B cell (primary cell): ENCODE measurements at regions not wholly inside any gene's neighbourhood (a gene's known extent, or its start where the extent isn't known, plus 50 kb on each side); places are given as distances from the start of the nearest gene placed in this dataset.

ENCODE experiments used
- EZH2 ChIP-seq: IDR thresholded peaks from 2 replicates; pipeline ENCODE4 v1.6.1; 2012; ENCODE audit warnings: borderline replicate concordance, low read depth, mild to moderate bottlenecking, moderate library complexity, low read length; ENCODE audit not compliant: insufficient read depth, poor library complexity, severe bottlenecking
- TF ChIP-seq, protein P1 (sequence below): fragments of 200-600 bp; IDR thresholded peaks from one replicate; pipeline ENCODE4 v1.8.0; 2022; ENCODE audit warnings: antibody characterized with exemption, mild to moderate bottlenecking

DNA sequence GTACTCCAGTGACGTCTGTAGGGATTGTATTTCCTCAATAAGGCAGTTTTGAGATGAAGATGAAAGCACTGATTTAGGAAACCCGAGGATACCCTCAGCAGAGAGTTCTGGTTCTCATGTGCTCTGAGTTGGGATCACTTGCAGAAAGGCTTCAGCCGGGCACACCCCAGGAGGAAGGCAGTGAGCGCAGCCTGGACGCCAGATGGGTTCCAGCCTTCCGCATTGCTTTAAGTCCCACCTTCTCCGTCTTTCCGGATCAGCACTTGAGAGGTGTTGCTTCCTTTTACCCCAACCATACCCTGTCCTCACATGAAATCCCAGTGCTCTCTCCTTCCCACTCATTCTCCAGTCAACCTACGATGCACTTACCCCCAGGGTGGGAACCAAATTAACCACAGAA lies 239.5 kb upstream of the CADM1 start:
- no peak for TF ChIP-seq EZH2
- TF ChIP-seq, protein P1, sequence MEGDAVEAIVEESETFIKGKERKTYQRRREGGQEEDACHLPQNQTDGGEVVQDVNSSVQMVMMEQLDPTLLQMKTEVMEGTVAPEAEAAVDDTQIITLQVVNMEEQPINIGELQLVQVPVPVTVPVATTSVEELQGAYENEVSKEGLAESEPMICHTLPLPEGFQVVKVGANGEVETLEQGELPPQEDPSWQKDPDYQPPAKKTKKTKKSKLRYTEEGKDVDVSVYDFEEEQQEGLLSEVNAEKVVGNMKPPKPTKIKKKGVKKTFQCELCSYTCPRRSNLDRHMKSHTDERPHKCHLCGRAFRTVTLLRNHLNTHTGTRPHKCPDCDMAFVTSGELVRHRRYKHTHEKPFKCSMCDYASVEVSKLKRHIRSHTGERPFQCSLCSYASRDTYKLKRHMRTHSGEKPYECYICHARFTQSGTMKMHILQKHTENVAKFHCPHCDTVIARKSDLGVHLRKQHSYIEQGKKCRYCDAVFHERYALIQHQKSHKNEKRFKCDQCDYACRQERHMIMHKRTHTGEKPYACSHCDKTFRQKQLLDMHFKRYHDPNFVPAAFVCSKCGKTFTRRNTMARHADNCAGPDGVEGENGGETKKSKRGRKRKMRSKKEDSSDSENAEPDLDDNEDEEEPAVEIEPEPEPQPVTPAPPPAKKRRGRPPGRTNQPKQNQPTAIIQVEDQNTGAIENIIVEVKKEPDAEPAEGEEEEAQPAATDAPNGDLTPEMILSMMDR = no peak
